RWPE1 (cell line): ENCODE measurements at regions not wholly inside any gene's neighbourhood (a gene's known extent, or its start where the extent isn't known, plus 50 kb on each side); places are given as distances from the start of the nearest gene placed in this dataset.

Experiments
- CTCF ChIA-PET: fragments of 350-600 bp; sonication (Branson Sonifier 250); formaldehyde crosslinking; extraction: SDS; loops from one replicate; lab custom pipeline; 2021; lab: Yijun Ruan, JAX
- POLR2A ChIA-PET: fragments of 400-600 bp; formaldehyde crosslinking; extraction: SDS; loops from one replicate; lab custom pipeline; 2020; ENCODE audit warnings: antibody characterized with exemption; ENCODE audit not compliant: low non-redundant PET; lab: Yijun Ruan, JAX
- DNase-seq: peaks from one replicate; pipeline ENCODE4 v3.0.0; 2012; ENCODE audit warnings: low spot score
- H3K27ac ChIP-seq: fragments of 450-650 bp; 2 replicates; pipeline ENCODE4 v1.5.1; 2017
- TF ChIP-seq, protein P1 (sequence below): fragments of 450-650 bp; conservative IDR thresholded peaks from 2 replicates; pipeline ENCODE4 v1.5.1; 2017; ENCODE audit warnings: low read depth, mild to moderate bottlenecking

DNA sequence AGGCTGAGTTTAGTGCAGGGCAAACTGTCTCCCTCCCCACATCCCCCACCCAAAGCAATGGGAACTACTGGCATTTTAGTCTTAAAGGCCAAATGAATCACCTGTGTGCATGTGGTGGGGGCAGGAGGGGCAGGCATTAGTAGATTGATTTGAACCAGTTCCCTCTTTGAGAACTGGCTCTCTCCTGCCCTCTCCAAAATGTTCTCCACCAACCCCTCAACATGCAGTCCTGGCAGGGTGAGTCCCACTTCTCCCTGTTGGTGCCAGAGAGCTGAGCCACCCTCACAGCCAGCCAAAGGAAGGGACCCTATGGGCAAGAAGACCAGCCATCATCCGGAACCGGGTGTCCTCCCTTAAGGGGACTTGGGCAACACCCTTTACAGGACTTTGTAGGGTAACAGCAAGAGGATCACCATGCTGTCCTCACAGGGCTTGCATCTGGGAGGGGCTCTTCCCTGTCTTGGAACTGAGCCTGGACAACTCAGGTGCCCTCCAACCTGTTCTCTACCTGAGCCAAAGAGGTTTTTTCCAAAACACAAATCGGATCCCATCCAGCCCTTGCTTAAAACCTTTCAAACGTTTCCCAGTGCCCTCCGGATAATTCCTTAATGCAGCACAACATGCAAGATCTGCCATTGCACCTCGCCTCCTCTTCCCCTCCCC lies 80.6 kb downstream of the MRPL14 start:
- POLR2A ChIA-PET: no interaction called here
- CTCF ChIA-PET: no interaction called here

DNA sequence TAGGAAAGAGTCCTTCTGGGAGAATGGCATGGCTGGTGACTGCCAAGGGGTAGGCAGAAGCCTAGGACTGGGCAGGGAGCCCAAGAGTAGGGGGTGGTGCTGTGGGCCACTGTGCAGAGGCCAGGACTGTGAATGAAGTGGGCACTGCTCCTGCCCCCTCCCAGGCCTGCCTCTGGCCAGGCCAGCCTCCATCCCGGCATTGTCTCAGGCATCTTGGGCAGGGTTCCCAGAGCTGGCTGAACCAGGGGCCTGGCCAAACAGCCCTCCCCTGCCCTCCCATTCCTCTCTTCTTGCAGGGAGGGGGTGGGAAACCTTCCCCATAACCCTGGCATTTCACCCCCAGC lies 81.6 kb downstream of the MRPL14 start:
- ChIA-PET POLR2A (no interaction called here), CTCF (no interaction called here)
- DNase-seq: no peak
- TF ChIP-seq, protein P1, sequence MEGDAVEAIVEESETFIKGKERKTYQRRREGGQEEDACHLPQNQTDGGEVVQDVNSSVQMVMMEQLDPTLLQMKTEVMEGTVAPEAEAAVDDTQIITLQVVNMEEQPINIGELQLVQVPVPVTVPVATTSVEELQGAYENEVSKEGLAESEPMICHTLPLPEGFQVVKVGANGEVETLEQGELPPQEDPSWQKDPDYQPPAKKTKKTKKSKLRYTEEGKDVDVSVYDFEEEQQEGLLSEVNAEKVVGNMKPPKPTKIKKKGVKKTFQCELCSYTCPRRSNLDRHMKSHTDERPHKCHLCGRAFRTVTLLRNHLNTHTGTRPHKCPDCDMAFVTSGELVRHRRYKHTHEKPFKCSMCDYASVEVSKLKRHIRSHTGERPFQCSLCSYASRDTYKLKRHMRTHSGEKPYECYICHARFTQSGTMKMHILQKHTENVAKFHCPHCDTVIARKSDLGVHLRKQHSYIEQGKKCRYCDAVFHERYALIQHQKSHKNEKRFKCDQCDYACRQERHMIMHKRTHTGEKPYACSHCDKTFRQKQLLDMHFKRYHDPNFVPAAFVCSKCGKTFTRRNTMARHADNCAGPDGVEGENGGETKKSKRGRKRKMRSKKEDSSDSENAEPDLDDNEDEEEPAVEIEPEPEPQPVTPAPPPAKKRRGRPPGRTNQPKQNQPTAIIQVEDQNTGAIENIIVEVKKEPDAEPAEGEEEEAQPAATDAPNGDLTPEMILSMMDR: no peak
- H3K27ac ChIP-seq: no peak overlapping the region

More for the DNA sequence above, 80.6 kb downstream of the MRPL14 start:
- TF ChIP-seq, protein P1: no peak
- H3K27ac ChIP-seq: no peak overlapping the region
- DNase-seq: no peak

DNA sequence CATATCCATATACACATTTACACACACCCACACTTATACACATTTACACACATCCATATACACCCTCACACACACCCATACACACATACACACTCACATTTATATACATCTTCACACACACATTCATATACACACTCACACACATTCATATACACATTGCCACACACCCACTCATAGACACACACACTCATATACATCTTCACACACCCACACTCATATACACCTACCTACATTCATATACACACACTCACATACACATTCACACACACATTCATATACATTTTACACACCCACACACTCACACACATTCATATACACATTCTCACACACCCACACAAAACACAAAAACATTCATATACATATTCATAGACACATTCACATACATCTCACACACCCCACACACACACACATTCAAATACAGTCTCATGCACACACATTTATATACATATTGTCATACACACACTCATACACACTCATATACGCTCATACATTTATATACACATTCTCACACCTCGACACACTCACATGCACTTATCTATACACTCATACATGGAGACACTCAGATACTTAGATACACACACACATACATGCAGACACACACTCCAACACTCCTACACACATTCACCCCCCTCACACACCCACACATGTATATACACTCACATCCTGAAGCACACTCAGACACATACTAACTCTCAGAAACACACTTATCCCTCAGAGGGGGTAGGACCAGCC lies 82.1 kb downstream of the MRPL14 start:
- ChIA-PET CTCF (no interaction called here), POLR2A (no interaction called here)
- TF ChIP-seq, protein P1: no peak
- no peak for DNase-seq
- no peak overlapping the region for H3K27ac ChIP-seq

DNA sequence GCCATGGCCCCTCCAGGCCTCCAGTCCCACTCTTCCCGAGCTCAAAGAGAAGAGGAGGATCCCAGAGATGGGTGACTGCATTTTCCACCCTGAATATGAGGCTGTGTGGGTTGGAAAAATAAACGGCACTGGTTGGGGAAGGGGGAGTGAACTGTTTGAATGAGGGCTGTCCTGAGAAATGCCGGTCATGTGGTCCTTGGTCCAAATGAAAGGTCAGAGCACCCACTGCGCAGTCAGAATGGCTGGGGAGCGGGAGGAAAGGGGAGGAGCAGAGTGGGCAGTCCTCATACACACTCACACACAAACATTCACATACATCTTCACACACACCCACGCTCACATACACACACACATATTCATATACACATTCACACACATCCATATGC lies 83.1 kb downstream of the MRPL14 start:
- ChIA-PET POLR2A (no interaction called here), CTCF (no interaction called here)
- TF ChIP-seq, protein P1: no peak
- H3K27ac ChIP-seq: peak overlapping the region; percentile 93
- no peak for DNase-seq

DNA sequence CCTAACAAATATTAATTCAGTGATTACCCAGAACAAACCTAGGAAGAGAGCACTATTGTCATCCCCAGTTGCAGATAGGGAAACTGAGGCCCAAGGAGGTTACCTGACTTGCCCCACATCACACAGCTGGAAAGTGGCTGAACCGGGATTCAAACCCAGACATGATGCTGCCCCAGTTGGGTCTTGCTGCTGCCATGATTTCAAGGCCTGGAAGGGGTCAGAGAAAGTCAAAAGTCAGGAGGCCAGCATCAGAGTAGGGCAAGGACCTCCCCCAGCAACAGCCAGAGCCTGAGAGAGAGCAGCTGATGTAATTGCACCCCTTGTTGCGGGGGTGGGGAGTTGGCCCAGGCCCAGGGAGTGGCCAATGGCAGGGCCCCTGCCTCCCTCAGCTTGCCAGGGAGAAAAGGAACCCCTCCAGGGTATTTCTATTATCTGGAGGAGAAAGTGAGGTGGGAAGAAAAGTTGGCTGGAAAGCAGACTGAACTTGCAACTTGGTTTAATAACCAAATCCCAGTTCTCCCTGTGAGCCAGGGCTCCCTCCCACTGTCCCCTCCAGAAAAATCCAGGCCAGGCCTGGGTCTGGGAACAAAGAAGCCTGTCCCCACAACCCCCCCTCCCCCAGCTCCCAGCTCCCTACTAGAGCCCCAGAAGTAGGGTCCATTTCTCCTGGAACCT lies 83.6 kb downstream of the MRPL14 start:
- peak overlapping the region; percentile 93 for H3K27ac ChIP-seq
- CTCF ChIA-PET: no interaction called here
- TF ChIP-seq, protein P1: no peak
- POLR2A ChIA-PET: no interaction called here
- no peak for DNase-seq

DNA sequence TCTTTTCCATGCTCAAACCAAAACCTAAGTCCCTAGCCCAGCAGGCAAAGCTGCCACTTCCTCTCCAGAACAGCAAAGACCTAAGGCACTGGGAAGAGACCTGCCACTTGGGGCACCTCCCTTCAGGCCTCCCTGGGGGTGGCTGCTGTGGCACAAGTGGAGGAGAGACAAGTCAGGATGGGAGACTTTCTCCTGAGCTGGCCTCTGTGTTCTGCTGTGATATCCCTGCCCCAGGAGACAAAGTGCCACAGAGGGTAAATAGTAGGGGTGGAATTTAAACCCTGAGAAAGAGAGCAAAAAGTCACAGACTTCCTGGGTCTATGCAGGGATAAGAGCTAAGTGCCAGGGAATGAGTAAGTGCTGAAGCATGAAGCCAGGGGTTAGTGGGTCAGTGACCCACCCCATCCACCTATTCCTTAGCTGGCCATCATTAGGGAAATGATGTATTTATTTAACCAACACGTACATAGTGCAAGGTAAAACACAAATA lies 84.2 kb downstream of the MRPL14 start:
- ChIA-PET POLR2A (no interaction called here), CTCF (interaction anchor here (1.1 kb wide), 1 partner anchor 32 kb away, joined by 4 read pairs; no protein-coding TSS in a partner anchor)
- peak overlapping the region; percentile 93 for H3K27ac ChIP-seq
- TF ChIP-seq, protein P1: no peak
- DNase-seq: no peak
